GM23248 (cell line): ENCODE measurements at regions not wholly inside any gene's neighbourhood (a gene's known extent, or its start where the extent isn't known, plus 50 kb on each side); places are given as distances from the start of the nearest gene placed in this dataset.

Experiments used
- EZH2 ChIP-seq: fragments of 200-600 bp; sonication (generic); IDR thresholded peaks from 2 replicates; pipeline ENCODE4 v1.6.1; 2018; ENCODE audit warnings: antibody characterized with exemption, mild to moderate bottlenecking; ENCODE audit not compliant: insufficient read depth, poor library complexity, severe bottlenecking
- EZH2phosphoT487 ChIP-seq: fragments of 200-600 bp; sonication (generic); IDR thresholded peaks from 2 replicates; pipeline ENCODE4 v1.6.1; 2018; ENCODE audit warnings: antibody characterized with exemption, moderate library complexity, mild to moderate bottlenecking, low read depth; ENCODE audit not compliant: insufficient read depth

DNA sequence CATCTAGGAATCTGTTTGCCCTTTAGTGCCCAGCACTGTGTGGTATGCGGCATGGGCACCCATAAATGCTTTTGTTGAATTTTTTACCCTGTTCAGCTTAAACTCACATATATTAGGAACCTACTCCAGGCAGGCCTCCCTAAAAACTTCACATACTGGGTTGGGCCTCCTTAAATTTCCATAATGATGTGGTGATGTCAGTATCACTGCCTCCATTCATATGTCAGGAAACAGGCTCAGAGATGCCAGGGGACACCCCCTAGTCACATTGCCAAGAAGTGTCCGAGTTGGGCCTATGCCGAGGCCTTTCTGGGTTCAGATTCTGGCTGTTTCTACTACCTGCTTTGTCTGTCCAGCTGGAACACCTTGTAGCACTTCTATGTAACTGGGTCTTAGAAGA, 55.7 kb upstream of the RUNX3 start:
- no peak for TF ChIP-seq EZH2phosphoT487
- no peak for TF ChIP-seq EZH2
